ENCODE measurements at regions not wholly inside any gene's neighbourhood (a gene's known extent, or its start where the extent isn't known, plus 50 kb on each side); places are given as distances from the start of the nearest gene placed in this dataset.

- TF ChIP-seq POLR2A (IDR thresholded peaks at IDR 0.05; ENCODE audit: low read length) (no peak), CTCF (IDR thresholded peaks at IDR 0.05) (no peak), HMGXB4 (CRISPR knock-in tag; IDR thresholded peaks at IDR 0.05; ENCODE audit: borderline replicate concordance) (no peak), MAX (IDR thresholded peaks at IDR 0.05) (no peak)
Observed at GRCh38 chr5:96113170-96113939, 151.7 kb upstream of the ELL2 start.

Measured in A549 (cell line).